ENCODE measurements at regions not wholly inside any gene's neighbourhood (a gene's known extent, or its start where the extent isn't known, plus 50 kb on each side); places are given as distances from the start of the nearest gene placed in this dataset.
A peak's percentile ranks its signal among the peaks of the same experiment; 100 is the strongest.

GRCh38 chr9:73866451-73866850 lies 630.7 kb upstream of the RORB start:
- H3K4me1 Mint-ChIP-seq, result peaks cover 4% of the 10 kb centered on the region
- Histone ChIP-seq H3K27me3 (replicated peaks in 1 of 4; ENCODE audit: control extremely low read depth in 1 of 4, control insufficient read depth in 3 of 4, insufficient read depth in 4 of 4, low read length in 3 of 4) (no peaks in the 10 kb centered on the region), H3K4me1 (ENCODE audit: control insufficient read depth in 2 of 2, insufficient read depth in 2 of 2, low read length in 2 of 2) (no peaks in the 10 kb centered on the region), H3K36me3 (replicated peaks in 1 of 2; ENCODE audit: control extremely low read depth in 1 of 2, control insufficient read depth in 1 of 2, extremely low read depth in 1 of 2, insufficient read depth in 2 of 2, low read length in 1 of 2) (no peaks in the 10 kb centered on the region), H3K79me2 (ENCODE audit: control insufficient read depth, insufficient read depth, low read length) (no peaks in the 10 kb centered on the region), H3K9ac (ENCODE audit: low read length) (no peak overlapping the region), H2AFZ (ENCODE audit: insufficient read depth, low read depth, low read length, poor library complexity, severe bottlenecking) (no peak overlapping the region), H3K27ac (ENCODE audit: low read length in 2 of 2) (no peak overlapping the region), H3K4me2 (replicated peaks; ENCODE audit: low read depth, low read length, poor library complexity, severe bottlenecking) (no peak overlapping the region), H3K9me3 (ENCODE audit: control extremely low read depth in 1 of 3, control insufficient read depth in 2 of 3, insufficient read depth in 1 of 3, low read length in 2 of 3) (no peaks in the 10 kb centered on the region), H4K20me1 (ENCODE audit: control insufficient read depth, insufficient read depth, low read length, poor library complexity, severe bottlenecking) (no peaks in the 10 kb centered on the region), H3K4me3 (ENCODE audit: control extremely low read depth in 1 of 5, extremely low read depth in 1 of 5, insufficient read depth in 1 of 5, low read depth in 2 of 5, low read length in 4 of 5) (no peak overlapping the region)
- no peaks in the 10 kb centered on the region for H3K9me3 Mint-ChIP-seq (ENCODE audit: insufficient read depth)
- H3K4me3 Mint-ChIP-seq, result no peak overlapping the region
- TF ChIP-seq, protein P1, sequence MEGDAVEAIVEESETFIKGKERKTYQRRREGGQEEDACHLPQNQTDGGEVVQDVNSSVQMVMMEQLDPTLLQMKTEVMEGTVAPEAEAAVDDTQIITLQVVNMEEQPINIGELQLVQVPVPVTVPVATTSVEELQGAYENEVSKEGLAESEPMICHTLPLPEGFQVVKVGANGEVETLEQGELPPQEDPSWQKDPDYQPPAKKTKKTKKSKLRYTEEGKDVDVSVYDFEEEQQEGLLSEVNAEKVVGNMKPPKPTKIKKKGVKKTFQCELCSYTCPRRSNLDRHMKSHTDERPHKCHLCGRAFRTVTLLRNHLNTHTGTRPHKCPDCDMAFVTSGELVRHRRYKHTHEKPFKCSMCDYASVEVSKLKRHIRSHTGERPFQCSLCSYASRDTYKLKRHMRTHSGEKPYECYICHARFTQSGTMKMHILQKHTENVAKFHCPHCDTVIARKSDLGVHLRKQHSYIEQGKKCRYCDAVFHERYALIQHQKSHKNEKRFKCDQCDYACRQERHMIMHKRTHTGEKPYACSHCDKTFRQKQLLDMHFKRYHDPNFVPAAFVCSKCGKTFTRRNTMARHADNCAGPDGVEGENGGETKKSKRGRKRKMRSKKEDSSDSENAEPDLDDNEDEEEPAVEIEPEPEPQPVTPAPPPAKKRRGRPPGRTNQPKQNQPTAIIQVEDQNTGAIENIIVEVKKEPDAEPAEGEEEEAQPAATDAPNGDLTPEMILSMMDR (IDR thresholded peaks at IDR 0.05), result no peak
- TF ChIP-seq EZH2 (IDR thresholded peaks at IDR 0.05; ENCODE audit: borderline replicate concordance, insufficient read depth, low read depth, low read length, poor library complexity, severe bottlenecking), result no peak
- no peak for DNase-seq
- no peaks in the 10 kb centered on the region for H3K27me3 Mint-ChIP-seq
- H3K27ac Mint-ChIP-seq, result no peak overlapping the region
- no CpG with 5 or more reads among the region's 4 CpGs for WGBS (ENCODE audit: insufficient coverage)
- ChIA-PET POLR2A (no interaction called here), CTCF (no interaction called here)
- no peak for ATAC-seq (ENCODE audit: low read depth)
- intact Hi-C loops (cut with micrococcal nuclease), result no loop called here

DNA sequence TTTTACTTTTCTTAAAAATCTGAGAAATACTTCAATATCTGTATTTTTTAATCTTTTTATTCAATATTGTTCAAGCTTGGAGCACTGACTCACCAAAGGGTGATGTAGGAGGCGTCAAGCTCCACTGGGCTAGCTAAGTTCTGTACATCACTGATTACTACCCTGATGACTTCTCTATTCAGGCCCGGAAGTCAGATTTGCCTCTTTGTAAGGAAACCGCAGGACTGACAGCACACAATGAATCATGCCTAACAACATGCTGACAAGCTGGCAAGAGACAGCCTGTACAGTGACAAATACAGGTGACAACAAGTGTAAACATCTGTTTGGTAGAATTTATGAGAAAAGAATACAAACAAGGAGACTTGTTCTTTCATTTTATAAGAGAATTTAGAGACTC lies 627.9 kb upstream of the RORB start:
- Histone ChIP-seq H3K36me3 (replicated peaks in 1 of 2; ENCODE audit: control extremely low read depth in 1 of 2, control insufficient read depth in 1 of 2, extremely low read depth in 1 of 2, insufficient read depth in 2 of 2, low read length in 1 of 2) (no peaks in the 10 kb centered on the region), H3K27me3 (replicated peaks in 1 of 4; ENCODE audit: control extremely low read depth in 1 of 4, control insufficient read depth in 3 of 4, insufficient read depth in 4 of 4, low read length in 3 of 4) (no peaks in the 10 kb centered on the region), H3K4me2 (replicated peaks; ENCODE audit: low read depth, low read length, poor library complexity, severe bottlenecking) (no peak overlapping the region), H3K79me2 (ENCODE audit: control insufficient read depth, insufficient read depth, low read length) (no peaks in the 10 kb centered on the region), H4K20me1 (ENCODE audit: control insufficient read depth, insufficient read depth, low read length, poor library complexity, severe bottlenecking) (no peaks in the 10 kb centered on the region), H2AFZ (ENCODE audit: insufficient read depth, low read depth, low read length, poor library complexity, severe bottlenecking) (no peak overlapping the region), H3K27ac (ENCODE audit: low read length in 2 of 2) (no peak overlapping the region), H3K9ac (ENCODE audit: low read length) (no peak overlapping the region), H3K9me3 (ENCODE audit: control extremely low read depth in 1 of 3, control insufficient read depth in 2 of 3, insufficient read depth in 1 of 3, low read length in 2 of 3) (no peaks in the 10 kb centered on the region), H3K4me3 (ENCODE audit: control extremely low read depth in 1 of 5, extremely low read depth in 1 of 5, insufficient read depth in 1 of 5, low read depth in 2 of 5, low read length in 4 of 5) (no peak overlapping the region), H3K4me1 (ENCODE audit: control insufficient read depth in 2 of 2, insufficient read depth in 2 of 2, low read length in 2 of 2) (no peaks in the 10 kb centered on the region)
- Mint-ChIP-seq H3K9me3 (ENCODE audit: insufficient read depth) (no peaks in the 10 kb centered on the region), H3K27me3 (no peaks in the 10 kb centered on the region), H3K27ac (no peak overlapping the region), H3K4me1 (peaks cover 4% of the 10 kb centered on the region), H3K4me3 (no peak overlapping the region)
- 0% methylated on average over 2 of the region's 3 CpGs for WGBS (ENCODE audit: insufficient coverage)
- DNase-seq (peak; percentile 20), ATAC-seq (ENCODE audit: low read depth) (peak; percentile 56)
- CTCF ChIA-PET, result no interaction called here
- intact Hi-C loops (cut with micrococcal nuclease), result no loop called here
- TF ChIP-seq, protein P1 (IDR thresholded peaks at IDR 0.05), result no peak
- TF ChIP-seq EZH2 (IDR thresholded peaks at IDR 0.05; ENCODE audit: borderline replicate concordance, insufficient read depth, low read depth, low read length, poor library complexity, severe bottlenecking), result no peak
- POLR2A ChIA-PET, result no interaction called here
